Mucosa of descending colon (tissue), 3 donors: ENCODE measurements at regions not wholly inside any gene's neighbourhood (a gene's known extent, or its start where the extent isn't known, plus 50 kb on each side); places are given as distances from the start of the nearest gene placed in this dataset.
A peak's percentile ranks its signal among the peaks of the same experiment; 100 is the strongest.

Experiments used
- ATAC-seq: fragments of 200-7000 bp; cut with Tn5 transposase; one replicate; pipeline ENCODE4 v1.9.1; 2020; ENCODE audit warnings: mild to moderate bottlenecking, moderate library complexity
- DNase-seq, 3 donors: peaks; one replicate each; pipeline ENCODE4 v3.0.0-alpha.2; 2020
- H3K36me3 ChIP-seq: fragments of 200-600 bp; one replicate; pipeline ENCODE4 v1.8.0; 2021; ENCODE audit warnings: low read depth, mild to moderate bottlenecking
- H3K4me1 ChIP-seq: fragments of 200-600 bp; one replicate; pipeline ENCODE4 v1.8.0; 2021; ENCODE audit warnings: low read depth, mild to moderate bottlenecking
- H3K4me3 ChIP-seq: fragments of 200-600 bp; one replicate; pipeline ENCODE4 v1.8.0; 2021; ENCODE audit warnings: mild to moderate bottlenecking
- H3K9me3 ChIP-seq: fragments of 200-600 bp; one replicate; pipeline ENCODE4 v1.8.0; 2021; ENCODE audit warnings: mild to moderate bottlenecking
- intact Hi-C, 2 donors: fragments of 100-400 bp; cut with DNase I in 1 of 2; cut with micrococcal nuclease in 1 of 2; formaldehyde crosslinking; loops; one replicate each; pipeline versions ENCODE4 v1.11.0 to v1.11.1; 2022; cut with DNase I, micrococcal nuclease
- TF ChIP-seq, protein P1 (sequence below): fragments of 200-600 bp; IDR thresholded peaks from one replicate; pipeline ENCODE4 v1.8.0; 2022; ENCODE audit warnings: antibody characterized with exemption, mild to moderate bottlenecking
- donor health status: DM: no; HTN: no; CAD: no; lungs with moderate emphysema.
- donor health status: DM: no; HTN: no; CAD: no.
- donor health status: DM: no; HTN: yes; CAD: no.

DNA sequence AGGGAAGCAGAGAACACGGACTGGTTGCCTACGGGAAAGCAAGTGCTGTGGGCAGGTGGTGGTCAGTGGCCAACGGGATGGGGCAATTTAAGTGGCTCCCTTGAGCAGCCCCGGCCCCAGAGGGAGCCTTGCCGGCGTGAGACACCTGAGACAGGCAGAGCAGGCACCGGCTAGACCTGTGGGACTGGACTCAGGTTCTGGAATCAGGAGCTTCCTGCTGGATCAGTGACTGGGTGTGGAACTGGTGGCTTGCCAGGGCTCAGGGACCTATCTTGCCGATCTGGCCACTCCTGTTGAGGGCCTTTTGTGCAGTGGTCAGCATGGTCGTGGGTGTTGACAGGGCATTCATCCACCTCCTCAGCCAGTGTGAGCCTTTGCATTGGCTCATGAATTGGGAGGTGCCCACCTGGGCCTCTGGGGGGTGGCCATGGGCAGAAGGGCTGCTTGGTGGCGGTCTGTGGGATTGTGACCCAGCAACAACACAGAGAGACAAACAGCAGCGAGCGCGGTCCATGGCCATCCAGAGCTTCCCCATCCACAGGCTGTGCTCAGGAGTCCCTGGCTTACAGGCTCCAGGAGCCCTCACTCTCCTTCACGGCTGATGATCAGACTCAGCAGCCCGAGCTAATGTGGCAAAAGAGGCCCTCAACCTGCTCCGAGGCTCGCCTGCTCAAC, 85.4 kb upstream of the ZNF516 start:
- H3K9me3 ChIP-seq = no peaks in the 10 kb centered on the region
- no peak for ATAC-seq

DNA sequence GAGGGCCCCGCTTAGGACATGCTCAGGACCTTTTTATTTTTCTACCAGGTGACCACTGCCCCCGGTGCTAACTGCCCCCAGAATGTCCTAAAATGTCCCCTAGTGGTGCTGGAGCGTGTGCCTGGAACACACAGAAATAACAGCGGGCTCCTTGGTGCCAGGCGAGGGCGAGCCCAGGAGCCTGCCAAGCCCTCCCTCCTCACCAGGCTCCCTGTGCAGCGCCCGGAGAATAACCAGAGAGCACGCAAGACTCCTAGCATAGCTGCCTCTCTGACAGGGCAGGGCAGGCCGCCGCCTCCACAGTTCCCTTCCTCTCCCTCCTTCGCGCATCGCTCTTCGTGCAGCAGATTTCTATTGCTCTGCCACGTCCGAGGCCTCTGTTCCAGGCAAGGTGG, 84.3 kb upstream of the ZNF516 start:
- ATAC-seq = no peak

More for the DNA sequence above, 85.4 kb upstream of the ZNF516 start:
- Histone ChIP-seq H3K4me3 (no peak overlapping the region), H3K4me1 (no peaks in the 10 kb centered on the region), H3K36me3 (no peaks in the 10 kb centered on the region)
- intact Hi-C loops = no loop called here
- no peak for DNase-seq
- TF ChIP-seq, protein P1, sequence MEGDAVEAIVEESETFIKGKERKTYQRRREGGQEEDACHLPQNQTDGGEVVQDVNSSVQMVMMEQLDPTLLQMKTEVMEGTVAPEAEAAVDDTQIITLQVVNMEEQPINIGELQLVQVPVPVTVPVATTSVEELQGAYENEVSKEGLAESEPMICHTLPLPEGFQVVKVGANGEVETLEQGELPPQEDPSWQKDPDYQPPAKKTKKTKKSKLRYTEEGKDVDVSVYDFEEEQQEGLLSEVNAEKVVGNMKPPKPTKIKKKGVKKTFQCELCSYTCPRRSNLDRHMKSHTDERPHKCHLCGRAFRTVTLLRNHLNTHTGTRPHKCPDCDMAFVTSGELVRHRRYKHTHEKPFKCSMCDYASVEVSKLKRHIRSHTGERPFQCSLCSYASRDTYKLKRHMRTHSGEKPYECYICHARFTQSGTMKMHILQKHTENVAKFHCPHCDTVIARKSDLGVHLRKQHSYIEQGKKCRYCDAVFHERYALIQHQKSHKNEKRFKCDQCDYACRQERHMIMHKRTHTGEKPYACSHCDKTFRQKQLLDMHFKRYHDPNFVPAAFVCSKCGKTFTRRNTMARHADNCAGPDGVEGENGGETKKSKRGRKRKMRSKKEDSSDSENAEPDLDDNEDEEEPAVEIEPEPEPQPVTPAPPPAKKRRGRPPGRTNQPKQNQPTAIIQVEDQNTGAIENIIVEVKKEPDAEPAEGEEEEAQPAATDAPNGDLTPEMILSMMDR = no peak

DNA sequence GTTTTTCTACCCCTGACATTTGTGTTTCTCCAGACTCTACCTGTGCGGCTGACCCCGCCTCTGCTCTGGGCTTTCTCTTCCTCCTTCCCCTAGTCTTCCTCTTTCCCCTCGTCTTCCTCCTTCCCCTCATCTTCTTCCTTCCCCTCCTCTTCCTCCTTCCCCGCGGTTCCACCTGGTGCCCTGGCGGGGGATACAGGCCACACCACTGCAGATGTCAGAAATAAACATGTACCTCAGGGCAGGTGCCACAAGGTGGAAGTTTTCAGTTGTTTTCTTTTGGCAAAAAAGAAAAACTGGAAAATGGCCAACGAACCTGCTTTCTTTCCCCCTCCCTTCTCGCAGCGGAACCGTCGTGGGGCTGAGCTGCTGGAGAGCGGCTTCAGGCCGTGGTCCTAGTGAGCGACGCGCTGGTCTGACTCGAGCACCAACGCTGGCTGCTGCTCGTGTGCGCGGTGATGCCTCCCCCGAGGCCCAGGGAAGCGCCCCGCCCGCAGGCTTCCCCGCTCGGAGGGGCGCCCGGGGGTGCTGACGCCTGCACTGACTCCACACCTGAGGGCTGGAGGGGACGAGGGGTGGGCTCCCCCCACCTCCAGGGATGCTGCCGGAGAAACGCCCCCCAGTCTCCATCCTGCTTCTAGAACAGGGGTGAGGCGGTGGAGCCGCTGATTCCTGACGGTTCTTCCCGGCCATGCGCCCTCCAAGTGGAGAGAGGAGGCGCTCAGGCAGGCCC, 83.7 kb upstream of the ZNF516 start:
- DNase-seq (no peak), ATAC-seq (no peak)
- Histone ChIP-seq H3K4me3 (no peak overlapping the region), H3K4me1 (no peaks in the 10 kb centered on the region), H3K9me3 (no peaks in the 10 kb centered on the region), H3K36me3 (no peaks in the 10 kb centered on the region)
- intact Hi-C loops = no loop called here
- TF ChIP-seq, protein P1 = no peak

More for the DNA sequence above, 84.3 kb upstream of the ZNF516 start:
- Histone ChIP-seq H3K9me3 (no peaks in the 10 kb centered on the region), H3K4me1 (no peaks in the 10 kb centered on the region), H3K36me3 (no peaks in the 10 kb centered on the region), H3K4me3 (no peak overlapping the region)
- intact Hi-C loops = no loop called here
- TF ChIP-seq, protein P1 = no peak
- DNase-seq = no peak

DNA sequence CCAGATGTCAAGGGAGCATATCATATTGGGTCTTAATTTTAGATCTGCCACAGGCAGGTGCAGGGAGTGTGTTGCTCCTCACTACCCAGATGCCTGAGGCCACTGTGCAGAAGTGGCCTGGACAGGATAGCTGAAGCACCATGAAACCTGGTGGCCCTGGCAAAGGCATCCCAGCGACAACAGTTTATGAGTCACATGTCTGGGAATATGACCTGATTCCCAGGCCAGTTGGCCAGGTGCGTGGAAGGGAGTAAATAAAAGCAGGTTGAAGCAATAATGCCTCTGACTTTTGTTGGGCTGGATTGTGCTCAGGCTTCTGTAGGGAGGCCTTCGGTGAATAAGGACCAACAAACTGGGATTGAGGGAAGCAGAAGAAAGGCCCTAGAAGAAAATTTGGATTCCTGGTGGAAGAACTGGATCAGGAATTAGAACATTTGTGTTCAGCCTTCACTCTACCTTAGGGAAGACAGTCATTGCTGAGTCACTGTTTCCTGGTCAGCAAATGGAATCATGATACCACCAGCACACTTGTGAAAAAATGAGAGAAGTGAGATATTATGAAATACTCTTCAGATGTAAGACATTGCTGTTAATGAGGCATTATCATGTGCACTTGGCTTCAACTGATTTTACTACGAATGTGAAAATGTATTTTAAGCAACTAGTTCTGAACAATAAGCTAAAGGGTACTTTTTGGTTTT, 78.4 kb upstream of the ZNF516 start:
- intact Hi-C loops = no loop called here
- H3K4me3 ChIP-seq = no peak overlapping the region
- no peaks in the 10 kb centered on the region for H3K4me1 ChIP-seq
- no peaks in the 10 kb centered on the region for H3K9me3 ChIP-seq
- no peaks in the 10 kb centered on the region for H3K36me3 ChIP-seq
- DNase-seq = no peak
- peak; percentile 35 for ATAC-seq
- TF ChIP-seq, protein P1 = no peak

DNA sequence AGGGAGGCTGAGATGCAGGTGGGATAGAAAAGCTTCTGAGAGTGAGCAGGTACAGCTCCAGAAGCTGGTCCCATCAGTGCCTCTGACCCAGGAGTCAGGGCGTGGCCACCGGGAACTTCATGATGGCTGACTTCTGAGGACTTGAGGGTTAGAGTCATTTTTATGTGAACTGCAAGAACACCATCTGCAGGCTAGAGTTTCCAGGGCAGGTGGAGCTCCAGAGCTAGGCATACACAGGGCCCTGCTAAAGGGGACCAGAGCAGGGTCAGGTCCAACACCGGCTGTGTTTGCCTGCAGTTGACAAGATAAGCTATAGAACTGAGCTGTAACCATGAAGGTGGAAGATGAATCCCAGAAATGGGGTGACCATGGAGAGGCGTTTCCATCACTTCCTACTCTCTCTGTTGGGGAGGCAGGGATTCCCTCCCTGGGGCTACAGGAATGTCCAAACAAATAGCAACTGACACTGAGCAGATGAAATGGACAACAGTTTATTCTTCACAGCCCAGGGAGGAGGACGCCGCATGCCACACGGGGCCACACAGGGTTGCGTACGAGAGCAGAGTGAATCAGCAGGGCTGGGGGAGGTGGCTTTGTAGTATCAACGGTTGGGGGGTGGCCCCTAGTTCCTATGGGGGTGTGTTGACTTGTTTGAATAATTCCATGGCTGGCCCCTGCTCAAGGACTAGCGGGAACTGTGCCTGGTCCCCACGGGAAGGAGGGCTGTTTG, 77.6 kb upstream of the ZNF516 start:
- DNase-seq = no peak
- Histone ChIP-seq H3K4me3 (no peak overlapping the region), H3K4me1 (no peaks in the 10 kb centered on the region), H3K36me3 (no peaks in the 10 kb centered on the region), H3K9me3 (no peaks in the 10 kb centered on the region)
- TF ChIP-seq, protein P1 = no peak
- no peak for ATAC-seq
- intact Hi-C loops = no loop called here
